Mesenchymal stem cell (in vitro differentiated cells and primary cell): ENCODE measurements at regions not wholly inside any gene's neighbourhood (a gene's known extent, or its start where the extent isn't known, plus 50 kb on each side); places are given as distances from the start of the nearest gene placed in this dataset.

ENCODE experiments used
- DNase-seq: peaks from one replicate; pipeline ENCODE4 v3.0.0-alpha.2; 2013
- H2AFZ ChIP-seq: one replicate; pipeline ENCODE4 v1.6.1; 2013; ENCODE audit warnings: low read depth, mild to moderate bottlenecking, control low read depth, inconsistent platforms, low read length, moderate library complexity
- H2AK5ac ChIP-seq: 2 replicates; pipeline ENCODE4 v1.6.1; 2013; ENCODE audit warnings: low read length, moderate library complexity, mild to moderate bottlenecking, inconsistent platforms; ENCODE audit not compliant: severe bottlenecking
- H2BK120ac ChIP-seq: one replicate; pipeline ENCODE4 v1.6.1; 2013; ENCODE audit warnings: low read depth, mild to moderate bottlenecking, inconsistent platforms, low read length, moderate library complexity
- H2BK12ac ChIP-seq, 2 experiments: one replicate each; pipeline ENCODE4 v1.6.1; 2013; ENCODE audit warnings: inconsistent platforms in 2 of 2, low read length in 2 of 2, mild to moderate bottlenecking in 2 of 2, moderate library complexity in 2 of 2, control low read depth in 1 of 2
- H2BK15ac ChIP-seq: one replicate; pipeline ENCODE4 v1.6.1; 2013; ENCODE audit warnings: mild to moderate bottlenecking, low read depth, inconsistent platforms; ENCODE audit not compliant: poor library complexity, severe bottlenecking
- H2BK5ac ChIP-seq: 2 replicates; pipeline ENCODE4 v1.6.1; 2013; ENCODE audit warnings: low read depth, mild to moderate bottlenecking, low read length, control low read depth, inconsistent platforms; ENCODE audit not compliant: poor library complexity, severe bottlenecking
- H3K14ac ChIP-seq, 2 experiments: one replicate each; pipeline ENCODE4 v1.6.1; 2013; ENCODE audit warnings: inconsistent platforms in 2 of 2, low read length in 2 of 2, control low read depth in 1 of 2, mild to moderate bottlenecking in 1 of 2, moderate library complexity in 1 of 2
- H3K18ac ChIP-seq, 2 experiments: one replicate each; pipeline ENCODE4 v1.6.1; 2013; ENCODE audit warnings: inconsistent platforms in 2 of 2, low read length in 2 of 2, control low read depth in 1 of 2, low read depth in 1 of 2, mild to moderate bottlenecking in 1 of 2
- H3K23ac ChIP-seq, 2 experiments: one replicate each; pipeline ENCODE4 v1.6.1; 2013; ENCODE audit warnings: inconsistent platforms in 2 of 2, low read length in 2 of 2, mild to moderate bottlenecking in 2 of 2, moderate library complexity in 2 of 2, control low read depth in 1 of 2
- H3K27ac ChIP-seq: 2 replicates; pipeline ENCODE4 v1.5.1; 2013; ENCODE audit warnings: mild to moderate bottlenecking, moderate library complexity, low read length, control low read depth, inconsistent platforms; ENCODE audit not compliant: poor library complexity, severe bottlenecking
- H3K27me3 ChIP-seq, 2 experiments: 2 replicates each; pipeline versions ENCODE4 v1.6.1 to v1.7.0; 2013; ENCODE audit warnings: low read length in 2 of 2, mild to moderate bottlenecking in 2 of 2, moderate library complexity in 2 of 2, control low read depth in 1 of 2, inconsistent platforms in 1 of 2; ENCODE audit not compliant: control insufficient read depth in 1 of 2, insufficient read depth in 1 of 2
- H3K36me3 ChIP-seq, 2 experiments: 2 replicates each; pipeline versions ENCODE4 v1.6.1 to v1.7.0; 2013; ENCODE audit warnings: low read length in 2 of 2, control low read depth in 1 of 2, inconsistent platforms in 1 of 2, low read depth in 1 of 2, mild to moderate bottlenecking in 1 of 2; ENCODE audit not compliant: insufficient read depth in 2 of 2, control insufficient read depth in 1 of 2
- H3K4ac ChIP-seq, 2 experiments: one replicate each; pipeline ENCODE4 v1.6.1; 2013; ENCODE audit warnings: inconsistent platforms in 2 of 2, low read length in 2 of 2, mild to moderate bottlenecking in 2 of 2, moderate library complexity in 2 of 2, control low read depth in 1 of 2, low read depth in 1 of 2
- H3K4me1 ChIP-seq: 2 replicates; pipeline ENCODE4 v1.6.1; 2013; ENCODE audit warnings: low read depth, low read length, control low read depth; ENCODE audit not compliant: control insufficient read depth, insufficient read depth
- H3K4me2 ChIP-seq: 2 replicates; pipeline ENCODE4 v1.6.1; 2013; ENCODE audit warnings: low read length, mild to moderate bottlenecking, inconsistent platforms; ENCODE audit not compliant: poor library complexity, severe bottlenecking
- H3K4me3 ChIP-seq, 2 experiments: 2 replicates each; pipeline versions ENCODE4 v1.5.1 to v1.7.0; 2013; ENCODE audit warnings: low read length in 2 of 2, mild to moderate bottlenecking in 2 of 2, control low read depth in 1 of 2, low read depth in 1 of 2; ENCODE audit not compliant: insufficient read depth in 1 of 2
- H3K79me1 ChIP-seq: replicated peaks from 2 replicates; pipeline ENCODE4 v1.6.1; 2013; ENCODE audit warnings: mild to moderate bottlenecking, control low read depth, low read length, inconsistent platforms; ENCODE audit not compliant: poor library complexity, severe bottlenecking
- H3K9ac ChIP-seq: 2 replicates; pipeline ENCODE4 v1.7.0; 2013; ENCODE audit warnings: mild to moderate bottlenecking, low read length, moderate library complexity
- H3K9me3 ChIP-seq: 2 replicates; pipeline ENCODE4 v1.7.0; 2013; ENCODE audit warnings: mild to moderate bottlenecking, low read length; ENCODE audit not compliant: control insufficient read depth
- H4K8ac ChIP-seq: one replicate; pipeline ENCODE4 v1.6.1; 2013; ENCODE audit warnings: inconsistent platforms, mild to moderate bottlenecking, low read length, moderate library complexity
- H4K91ac ChIP-seq: one replicate; pipeline ENCODE4 v1.6.1; 2013; ENCODE audit warnings: mild to moderate bottlenecking, low read length, inconsistent platforms
- WGBS: methylation state at CpG from one replicate; pipeline ENCODE4 v1.1.7; 2013; ENCODE audit warnings: mixed read lengths; 5-methylcytosine and 5-hydroxymethylcytosine counted together

DNA sequence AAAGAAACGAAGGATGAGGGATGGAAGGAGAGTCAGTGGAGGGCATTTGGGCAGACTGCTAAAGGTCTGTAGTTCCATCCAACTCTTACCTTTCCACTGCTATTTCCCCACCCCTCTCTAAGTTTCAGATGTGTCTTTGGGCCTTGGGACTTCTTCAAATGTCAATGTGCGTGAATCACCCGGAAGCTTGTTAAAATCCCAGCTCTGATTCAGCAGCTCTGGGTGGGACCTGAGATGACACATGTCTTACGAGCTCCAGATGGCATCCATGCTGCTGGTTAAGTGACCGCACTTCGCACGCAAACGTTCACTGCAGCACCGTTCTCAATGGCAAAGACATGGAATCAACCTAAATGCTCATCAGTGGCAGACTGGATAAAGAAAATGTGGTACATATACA, 309.9 kb downstream of the VRK1 start:
- Histone ChIP-seq H4K8ac (no peak overlapping the region), H3K4ac (no peak overlapping the region), H2AK5ac (no peak overlapping the region), H3K27me3 (no peaks in the 10 kb centered on the region), H3K4me1 (no peaks in the 10 kb centered on the region), H2AFZ (no peak overlapping the region), H3K36me3 (no peaks in the 10 kb centered on the region), H3K27ac (no peak overlapping the region), H2BK15ac (no peak overlapping the region), H3K9ac (no peak overlapping the region), H3K79me1 (no peaks in the 10 kb centered on the region), H3K4me3 (no peak overlapping the region), H3K23ac (no peak overlapping the region), H2BK12ac (no peak overlapping the region), H2BK120ac (no peak overlapping the region), H3K14ac (no peak overlapping the region), H3K18ac (no peak overlapping the region), H2BK5ac (no peak overlapping the region), H3K4me2 (no peak overlapping the region), H4K91ac (no peak overlapping the region), H3K9me3 (peaks cover 18% of the 10 kb centered on the region)
- DNase-seq = no peak
- 88% methylated on average over 8 of the region's 9 CpGs for WGBS

DNA sequence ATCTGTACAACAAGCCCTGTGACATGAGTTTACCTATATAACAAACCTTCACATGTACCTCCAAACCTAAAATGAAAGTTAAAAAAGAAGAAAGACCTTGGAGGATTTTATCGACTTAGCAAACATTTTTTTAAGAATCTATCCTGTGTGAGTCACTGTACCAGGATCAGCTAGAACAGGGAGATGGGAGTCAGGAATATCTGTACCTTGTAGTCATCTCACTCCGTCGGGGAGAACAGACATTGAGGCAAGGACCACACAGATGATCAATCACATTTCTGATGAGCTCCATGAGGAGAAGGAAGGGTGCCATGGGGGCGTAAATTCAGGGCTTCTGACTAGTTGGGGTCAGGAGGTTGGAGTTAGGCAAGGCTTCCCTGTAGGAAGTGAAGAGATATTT, 310.6 kb downstream of the VRK1 start:
- Histone ChIP-seq H3K9ac (no peak overlapping the region), H3K36me3 (no peaks in the 10 kb centered on the region), H3K4me2 (no peak overlapping the region), H3K4me3 (no peak overlapping the region), H4K8ac (no peak overlapping the region), H2AK5ac (no peak overlapping the region), H3K14ac (no peak overlapping the region), H3K4me1 (no peaks in the 10 kb centered on the region), H3K23ac (no peak overlapping the region), H3K9me3 (peaks cover 18% of the 10 kb centered on the region), H2AFZ (no peak overlapping the region), H3K4ac (no peak overlapping the region), H2BK120ac (no peak overlapping the region), H2BK12ac (no peak overlapping the region), H3K27me3 (no peaks in the 10 kb centered on the region), H3K79me1 (no peaks in the 10 kb centered on the region), H4K91ac (no peak overlapping the region), H3K18ac (no peak overlapping the region), H2BK15ac (no peak overlapping the region), H2BK5ac (no peak overlapping the region), H3K27ac (no peak overlapping the region)
- 78% methylated on average over 4 of the region's 4 CpGs for WGBS
- no peak for DNase-seq

DNA sequence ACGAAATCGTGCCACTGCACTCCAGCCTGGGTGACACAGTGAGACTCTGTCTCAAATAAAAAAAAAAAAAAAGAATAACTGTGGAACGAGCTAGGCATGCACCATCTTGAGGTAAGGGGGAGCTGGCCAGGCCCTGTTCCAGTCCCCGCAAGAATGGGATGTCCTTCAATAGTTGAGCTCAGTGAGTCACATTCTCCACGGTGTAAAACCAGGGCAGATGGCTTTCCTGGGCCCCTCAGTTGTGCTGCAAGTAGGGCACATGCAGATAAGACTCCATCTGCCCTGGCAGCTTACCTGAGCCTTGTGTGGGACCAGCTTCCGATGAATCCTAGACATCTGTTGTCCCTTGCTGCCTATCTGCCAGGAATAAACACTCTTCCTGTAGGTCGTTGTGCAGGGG, 312.1 kb downstream of the VRK1 start:
- H3K36me3 ChIP-seq = no peaks in the 10 kb centered on the region
- no peak overlapping the region for H4K91ac ChIP-seq
- no peak overlapping the region for H2BK15ac ChIP-seq
- H3K79me1 ChIP-seq = no peaks in the 10 kb centered on the region
- no peak overlapping the region for H4K8ac ChIP-seq
- H3K4ac ChIP-seq = no peak overlapping the region
- DNase-seq = no peak
- H3K4me3 ChIP-seq = no peak overlapping the region
- no peaks in the 10 kb centered on the region for H3K4me1 ChIP-seq
- no peak overlapping the region for H2BK12ac ChIP-seq
- no peak overlapping the region for H3K18ac ChIP-seq
- H2AK5ac ChIP-seq = no peak overlapping the region
- WGBS = 70% methylated on average over 7 of the region's 7 CpGs
- H3K14ac ChIP-seq = no peak overlapping the region
- H3K23ac ChIP-seq = no peak overlapping the region
- no peak overlapping the region for H2BK5ac ChIP-seq
- H3K4me2 ChIP-seq = no peak overlapping the region
- H3K27ac ChIP-seq = no peak overlapping the region
- H2AFZ ChIP-seq = no peak overlapping the region
- no peak overlapping the region for H3K9ac ChIP-seq
- H3K27me3 ChIP-seq = no peaks in the 10 kb centered on the region
- H3K9me3 ChIP-seq = peaks cover 18% of the 10 kb centered on the region
- no peak overlapping the region for H2BK120ac ChIP-seq

- H3K36me3 ChIP-seq = no peaks in the 10 kb centered on the region
- no peak overlapping the region for H2BK5ac ChIP-seq
- no peaks in the 10 kb centered on the region for H3K27me3 ChIP-seq
- no peak overlapping the region for H4K8ac ChIP-seq
- H3K4me1 ChIP-seq = no peaks in the 10 kb centered on the region
- no peak overlapping the region for H4K91ac ChIP-seq
- no peak overlapping the region for H3K4me2 ChIP-seq
- H2AFZ ChIP-seq = no peak overlapping the region
- H2BK15ac ChIP-seq = no peak overlapping the region
- no peak overlapping the region for H3K4ac ChIP-seq
- no peak overlapping the region for H3K14ac ChIP-seq
- no peak overlapping the region for H3K9ac ChIP-seq
- H3K79me1 ChIP-seq = no peaks in the 10 kb centered on the region
- no peak overlapping the region for H3K27ac ChIP-seq
- H3K9me3 ChIP-seq = peaks cover 9% of the 10 kb centered on the region
- H3K18ac ChIP-seq = no peak overlapping the region
- 80% methylated on average over 3 of the region's 7 CpGs for WGBS
- H3K4me3 ChIP-seq = no peak overlapping the region
- no peak overlapping the region for H2BK120ac ChIP-seq
- no peak overlapping the region for H2BK12ac ChIP-seq
- H2AK5ac ChIP-seq = no peak overlapping the region
- no peak for DNase-seq
- H3K23ac ChIP-seq = no peak overlapping the region
These were observed 316.2 kb downstream of the VRK1 start for GRCh38 chr14:97113339-97113738.
